Ovary (tissue), 3 donors: ENCODE measurements at regions not wholly inside any gene's neighbourhood (a gene's known extent, or its start where the extent isn't known, plus 50 kb on each side); places are given as distances from the start of the nearest gene placed in this dataset.

ENCODE experiments used
- POLR2A ChIP-seq: fragments of 450-650 bp; IDR thresholded peaks from one replicate; pipeline ENCODE4 v1.6.1; 2017; ENCODE audit warnings: antibody characterized with exemption, mild to moderate bottlenecking, moderate library complexity
- TF ChIP-seq, protein P1 (sequence below), 3 donors: fragments of 450-650 bp in 2 of 3; fragments of 200-600 bp in 1 of 3; IDR thresholded peaks; one replicate each; pipeline versions ENCODE4 v1.5.1 to v1.8.0; 2016 to 2022; ENCODE audit warnings: antibody characterized with exemption in 3 of 3, mild to moderate bottlenecking in 1 of 3
- donor health status: DM: no; HTN: no; CAD: no.

DNA sequence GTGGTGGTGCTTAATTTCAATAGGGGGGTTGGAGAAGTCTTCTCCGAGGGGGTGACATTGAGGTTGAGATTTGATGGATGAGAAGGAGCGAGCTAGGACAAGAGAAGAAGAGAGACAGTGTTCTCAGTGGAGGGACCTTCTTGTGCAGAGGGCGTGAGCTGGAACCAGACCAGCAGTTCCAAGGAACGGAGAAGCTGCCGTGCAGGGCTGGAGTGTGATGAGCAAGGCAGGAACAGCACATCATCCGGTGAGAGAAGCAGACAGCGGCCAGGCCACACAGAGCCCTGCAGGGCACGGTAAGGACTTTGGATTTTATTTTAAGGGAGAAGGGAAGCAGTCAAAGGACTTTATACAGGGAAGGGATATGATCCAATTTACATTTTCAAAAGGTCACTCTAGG, 206.9 kb downstream of the MELK start:
- TF ChIP-seq, protein P1, sequence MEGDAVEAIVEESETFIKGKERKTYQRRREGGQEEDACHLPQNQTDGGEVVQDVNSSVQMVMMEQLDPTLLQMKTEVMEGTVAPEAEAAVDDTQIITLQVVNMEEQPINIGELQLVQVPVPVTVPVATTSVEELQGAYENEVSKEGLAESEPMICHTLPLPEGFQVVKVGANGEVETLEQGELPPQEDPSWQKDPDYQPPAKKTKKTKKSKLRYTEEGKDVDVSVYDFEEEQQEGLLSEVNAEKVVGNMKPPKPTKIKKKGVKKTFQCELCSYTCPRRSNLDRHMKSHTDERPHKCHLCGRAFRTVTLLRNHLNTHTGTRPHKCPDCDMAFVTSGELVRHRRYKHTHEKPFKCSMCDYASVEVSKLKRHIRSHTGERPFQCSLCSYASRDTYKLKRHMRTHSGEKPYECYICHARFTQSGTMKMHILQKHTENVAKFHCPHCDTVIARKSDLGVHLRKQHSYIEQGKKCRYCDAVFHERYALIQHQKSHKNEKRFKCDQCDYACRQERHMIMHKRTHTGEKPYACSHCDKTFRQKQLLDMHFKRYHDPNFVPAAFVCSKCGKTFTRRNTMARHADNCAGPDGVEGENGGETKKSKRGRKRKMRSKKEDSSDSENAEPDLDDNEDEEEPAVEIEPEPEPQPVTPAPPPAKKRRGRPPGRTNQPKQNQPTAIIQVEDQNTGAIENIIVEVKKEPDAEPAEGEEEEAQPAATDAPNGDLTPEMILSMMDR (IDR thresholded peaks at IDR 0.05): no peak
- TF ChIP-seq POLR2A: no peak
